Spleen (tissue), 11 donors: ENCODE measurements at regions not wholly inside any gene's neighbourhood (a gene's known extent, or its start where the extent isn't known, plus 50 kb on each side); places are given as distances from the start of the nearest gene placed in this dataset.
"Not testable (repeated sequence)": the region's sequence is repeated elsewhere in the genome, so short reads cannot be mapped to it uniquely, and the experiment has no call there.

ENCODE experiments used
- DNase-seq: peaks from one replicate; pipeline ENCODE4 v3.0.0-alpha.2; 2020
- H3K27ac ChIP-seq, 8 donors: fragments of 200-600 bp; sonication (generic) in 7 of 8; 1 replicate in 4 of 8; 2 replicates in 4 of 8; pipeline versions ENCODE4 v1.5.0 to v1.8.0; 2016 to 2021; ENCODE audit warnings: inconsistent platforms in 4 of 8, mild to moderate bottlenecking in 4 of 8, moderate library complexity in 1 of 8
- H3K27me3 ChIP-seq, 7 donors: fragments of 200-600 bp; sonication (generic) in 6 of 7; replicated peaks in 1 of 7; 1 replicate in 4 of 7; 2 replicates in 3 of 7; pipeline versions ENCODE4 v1.5.0 to v1.8.0; 2016 to 2021; ENCODE audit warnings: inconsistent platforms in 3 of 7, mild to moderate bottlenecking in 1 of 7
- H3K36me3 ChIP-seq, 6 donors: fragments of 200-600 bp; sonication (generic) in 5 of 6; 1 replicate in 4 of 6; 2 replicates in 2 of 6; pipeline versions ENCODE4 v1.5.0 to v1.8.0; 2016 to 2021; ENCODE audit warnings: inconsistent platforms in 2 of 6
- H3K4me1 ChIP-seq, 6 donors: fragments of 200-600 bp; sonication (generic) in 5 of 6; 1 replicate in 3 of 6; 2 replicates in 3 of 6; pipeline versions ENCODE4 v1.5.0 to v1.8.0; 2016 to 2021; ENCODE audit warnings: inconsistent platforms in 3 of 6
- H3K4me3 ChIP-seq, 8 donors: fragments of 200-600 bp; sonication (generic) in 7 of 8; 1 replicate in 4 of 8; 2 replicates in 4 of 8; pipeline versions ENCODE4 v1.5.0 to v1.8.0; 2016 to 2021; ENCODE audit warnings: inconsistent platforms in 4 of 8, mild to moderate bottlenecking in 4 of 8, moderate library complexity in 2 of 8
- H3K9me3 ChIP-seq, 8 donors: fragments of 200-600 bp; sonication (generic) in 7 of 8; 1 replicate in 4 of 8; 2 replicates in 4 of 8; pipeline versions ENCODE4 v1.5.0 to v1.8.0; 2016 to 2021; ENCODE audit warnings: inconsistent platforms in 4 of 8
- CTCF ChIP-seq, 11 experiments: fragments of 200-600 bp in 7 of 11; fragments of 450-650 bp in 4 of 11; sonication (generic) in 4 of 11; IDR thresholded peaks in 8 of 11; conservative IDR thresholded peaks in 3 of 11; 1 replicate in 7 of 11; 2 replicates in 4 of 11; pipeline versions ENCODE4 v1.4.0 to v1.8.0; 2016 to 2021; ENCODE audit warnings: antibody characterized with exemption in 11 of 11, inconsistent platforms in 4 of 11, mild to moderate bottlenecking in 1 of 11
- POLR2A ChIP-seq, 3 donors: fragments of 450-650 bp; IDR thresholded peaks; one replicate each; pipeline ENCODE4 v1.5.1; 2017; ENCODE audit warnings: antibody characterized with exemption in 3 of 3, mild to moderate bottlenecking in 1 of 3
- POLR2AphosphoS5 ChIP-seq, 3 donors: sonication (generic); formaldehyde crosslinking; IDR thresholded peaks; one replicate each; pipeline ENCODE4 v1.5.1; 2017; ENCODE audit warnings: antibody characterized with exemption in 3 of 3
- WGBS, 5 donors: extraction: QIAGEN DNeasy Blood & Tissue Kit in 3 of 5; methylation state at CpG; one replicate each; pipeline versions ENCODE4 v1.1.5 to v1.1.7; 2013 to 2018; 5-methylcytosine and 5-hydroxymethylcytosine counted together
- intact Hi-C: fragments of 100-400 bp; cut with DNase I; formaldehyde crosslinking; loops from one replicate; pipeline ENCODE4 v1.15.0; 2023; ENCODE audit warnings: low total_unique reads
- donor health status: healthy with polysubstance abuse.
- donor health status: DM: no; HTN: no; CAD: no; lungs with moderate emphysema.
- donor health status: DM: no; HTN: no; CAD: no.
- donor health status: Bipolar disorder and iron deficiency.
- donor health status: healthy.
- donor health status: DM: no; HTN: no; CAD: no.
- donor health status: DM: yes; HTN: yes; CAD: no.

- 55 to 66% (median 57%) methylated on average over 4 of the region's 4 CpGs for WGBS, 5 donors
- intact Hi-C loops: no loop called here
- no peaks in the 10 kb centered on the region for H3K36me3 ChIP-seq
- peaks cover 0 to 5% (median 0%) of the 10 kb centered on the region in 6 donors for H3K4me1 ChIP-seq
- H3K27ac ChIP-seq: no peak overlapping the region
- TF ChIP-seq POLR2A (IDR thresholded peaks at IDR 0.05): no peak
- TF ChIP-seq CTCF (IDR thresholded peaks at IDR 0.05 in 8 of 11, conservative IDR thresholded peaks at IDR 0.05 in 3 of 11): no peak
- TF ChIP-seq POLR2AphosphoS5 (IDR thresholded peaks at IDR 0.05): no peak
- peaks cover 0 to 10% (median 0%) of the 10 kb centered on the region in 7 donors for H3K27me3 ChIP-seq
- no peak overlapping the region for H3K4me3 ChIP-seq
- H3K9me3 ChIP-seq: peaks cover 0 to 24% (median 5%) of the 10 kb centered on the region in 8 donors
- no peak for DNase-seq
These were observed 53.2 kb upstream of the PARP1 start for GRCh38 chr1:226461087-226461486.

GRCh38 chr1:226463925-226464586 lies 56.2 kb upstream of the PARP1 start:
- H3K4me1 ChIP-seq: no peaks in the 10 kb centered on the region
- intact Hi-C loops: no loop called here
- H3K36me3 ChIP-seq: no peaks in the 10 kb centered on the region
- H3K27ac ChIP-seq: no peak overlapping the region
- no peak for DNase-seq
- H3K27me3 ChIP-seq: peaks cover 0 to 5% (median 0%) of the 10 kb centered on the region in 7 donors
- TF ChIP-seq POLR2A (IDR thresholded peaks at IDR 0.05) (no peak), POLR2AphosphoS5 (IDR thresholded peaks at IDR 0.05) (no peak), CTCF (IDR thresholded peaks at IDR 0.05 in 8 of 11, conservative IDR thresholded peaks at IDR 0.05 in 3 of 11) (no peak)
- 90 to 97% (median 96%) methylated on average over 16 to 25 of the region's 25 CpGs for WGBS, 5 donors
- H3K9me3 ChIP-seq: peaks cover 0 to 24% (median 5%) of the 10 kb centered on the region in 8 donors
- no peak overlapping the region for H3K4me3 ChIP-seq

- H3K27ac ChIP-seq, H3K27me3 ChIP-seq, DNase-seq, H3K36me3 ChIP-seq, H3K4me1 ChIP-seq, intact Hi-C loops, H3K4me3 ChIP-seq: not testable (repeated sequence)
- peaks cover 0 to 24% (median 5%) of the 10 kb centered on the region in 8 donors for H3K9me3 ChIP-seq
- WGBS, 5 donors: 78 to 100% (median 93%) methylated on average over 1 to 2 of the region's 2 CpGs
These were observed 56.7 kb upstream of the PARP1 start for GRCh38 chr1:226464587-226464971.

GRCh38 chr1:226466296-226466695 lies 58.4 kb upstream of the PARP1 start:
- H3K4me1 ChIP-seq: no peaks in the 10 kb centered on the region
- 67 to 75% (median 70%) methylated on average over 5 of the region's 5 CpGs for WGBS, 5 donors
- no peak overlapping the region for H3K27ac ChIP-seq
- H3K36me3 ChIP-seq: no peaks in the 10 kb centered on the region
- DNase-seq: no peak
- intact Hi-C loops: no loop called here
- H3K9me3 ChIP-seq: peaks cover 0 to 24% (median 5%) of the 10 kb centered on the region in 8 donors
- TF ChIP-seq CTCF (IDR thresholded peaks at IDR 0.05 in 8 of 11, conservative IDR thresholded peaks at IDR 0.05 in 3 of 11) (no peak), POLR2AphosphoS5 (IDR thresholded peaks at IDR 0.05) (no peak), POLR2A (IDR thresholded peaks at IDR 0.05) (no peak)
- H3K27me3 ChIP-seq: peaks cover 0 to 5% (median 0%) of the 10 kb centered on the region in 7 donors
- no peak overlapping the region for H3K4me3 ChIP-seq
